A549 (cell line): ENCODE measurements at regions not wholly inside any gene's neighbourhood (a gene's known extent, or its start where the extent isn't known, plus 50 kb on each side); places are given as distances from the start of the nearest gene placed in this dataset.

Source experiments
- ATAC-seq, 2 experiments: fragments of 200-7000 bp in 1 of 2; fragments of >200 bp in 1 of 2; cut with Nextera tagmentation in 1 of 2; cut with Tn5 transposase in 1 of 2; 3 replicates each; pipeline versions ENCODE4 v1.8.0 to v1.9.1; 2018 to 2020; ENCODE audit warnings: mild to moderate bottlenecking in 1 of 2, moderate library complexity in 1 of 2
- CTCF ChIA-PET: fragments of 300-600 bp; sonication (Branson Sonifier 250); formaldehyde crosslinking; extraction: SDS; loops from one replicate; lab custom pipeline; 2021; ENCODE audit warnings: antibody characterized with exemption, inconsistent platforms; lab: Yijun Ruan, JAX
- POLR2A ChIA-PET: fragments of 350-600 bp; formaldehyde crosslinking; extraction: SDS; loops from one replicate; lab custom pipeline; 2021; ENCODE audit warnings: antibody characterized with exemption, inconsistent platforms; lab: Yijun Ruan, JAX
- DNase-seq, 2 experiments: peaks; one replicate each; pipeline versions ENCODE4 v3.0.0 to v3.0.0-alpha.2; 2011 to 2016; ENCODE audit warnings: low read depth in 1 of 2, low spot score in 1 of 2
- FAIRE-seq: peaks from 2 replicates; lab custom pipeline; 2011; peaks lifted over from hg19 to GRCh38; lab: Jason Lieb, UNC
- H3K27ac ChIP-seq, 2 experiments: fragments of >200 bp; sonication (Bioruptor Twin); formaldehyde crosslinking; 3 replicates each; pipeline ENCODE4 v1.5.1; 2016 to 2017
- H3K4me1 ChIP-seq: fragments of >200 bp; sonication (Bioruptor Twin); formaldehyde crosslinking; 3 replicates; pipeline ENCODE4 v1.6.1; 2016
- H3K4me2 ChIP-seq: fragments of >200 bp; sonication (Bioruptor Twin); formaldehyde crosslinking; 3 replicates; pipeline ENCODE4 v1.6.1; 2016
- H3K4me3 ChIP-seq: fragments of >200 bp; sonication (Bioruptor Twin); formaldehyde crosslinking; 3 replicates; pipeline ENCODE4 v1.5.1; 2016
- H3K9me3 ChIP-seq: fragments of >200 bp; sonication (Bioruptor Twin); formaldehyde crosslinking; 3 replicates; pipeline ENCODE4 v1.6.1; 2016
- BHLHE40 ChIP-seq: IDR thresholded peaks from 2 replicates; pipeline ENCODE4 v1.6.1; 2012; ENCODE audit warnings: low read depth, low read length, inconsistent platforms
- CBX2 ChIP-seq: fragments of 200-600 bp; sonication (generic); IDR thresholded peaks from 2 replicates; pipeline ENCODE4 v1.6.1; 2016; ENCODE audit warnings: low read depth, mild to moderate bottlenecking, borderline replicate concordance
- CHD4 ChIP-seq: fragments of 200-600 bp; sonication (generic); IDR thresholded peaks from 2 replicates; pipeline ENCODE4 v1.6.1; 2016; ENCODE audit warnings: antibody characterized with exemption, mild to moderate bottlenecking, borderline replicate concordance
- ESRRA ChIP-seq: fragments of 150-350 bp; IDR thresholded peaks from 2 replicates; pipeline ENCODE4 v1.6.1; 2014; ENCODE audit warnings: mild to moderate bottlenecking, low read length, borderline replicate concordance
- FOSB ChIP-seq: fragments of 250-450 bp; sonication (Bioruptor Pico); IDR thresholded peaks from 2 replicates; pipeline ENCODE4 v1.5.0; 2020; ENCODE audit warnings: mild to moderate bottlenecking, moderate library complexity
- FOSL2 ChIP-seq, 2 experiments: fragments of 450-650 bp in 1 of 2; fragments of >200 bp in 1 of 2; sonication (Bioruptor Twin) in 1 of 2; formaldehyde crosslinking; IDR thresholded peaks; 2 replicates each; pipeline versions ENCODE4 v1.5.0 to v1.6.1; 2016 to 2020; ENCODE audit warnings: mild to moderate bottlenecking in 1 of 2, moderate library complexity in 1 of 2
- GATA3 ChIP-seq: IDR thresholded peaks from 2 replicates; pipeline ENCODE4 v1.6.1; 2012; ENCODE audit warnings: borderline replicate concordance
- HDAC2 ChIP-seq: fragments of 200-600 bp; sonication (generic); IDR thresholded peaks from 2 replicates; pipeline ENCODE4 v1.6.1; 2016
- HMGXB4 ChIP-seq: fragments of 250-450 bp; sonication (Bioruptor Pico); IDR thresholded peaks from 2 replicates; pipeline ENCODE4 v1.5.0; 2021; ENCODE audit warnings: mild to moderate bottlenecking, moderate library complexity, borderline replicate concordance
- HOXB13 ChIP-seq: fragments of 250-450 bp; sonication (Bioruptor Pico); IDR thresholded peaks from 2 replicates; pipeline ENCODE4 v1.5.0; 2020; ENCODE audit warnings: low read depth, mild to moderate bottlenecking, moderate library complexity
- HOXB5 ChIP-seq: fragments of 250-450 bp; sonication (Bioruptor Pico); IDR thresholded peaks from 2 replicates; pipeline ENCODE4 v1.5.0; 2020; ENCODE audit warnings: mild to moderate bottlenecking, moderate library complexity
- JUN ChIP-seq, 2 experiments: fragments of >200 bp; sonication (Bioruptor Twin); formaldehyde crosslinking; IDR thresholded peaks; 2 replicates in 1 of 2; 3 replicates in 1 of 2; pipeline ENCODE4 v1.6.1; 2016 to 2017
- JUNB ChIP-seq: fragments of >200 bp; sonication (Bioruptor Twin); formaldehyde crosslinking; IDR thresholded peaks from 2 replicates; pipeline ENCODE4 v1.6.1; 2016
- KDM5A ChIP-seq: fragments of 200-600 bp; sonication (generic); IDR thresholded peaks from 2 replicates; pipeline ENCODE4 v1.6.1; 2016; ENCODE audit warnings: antibody characterized with exemption, mild to moderate bottlenecking
- MAX ChIP-seq: IDR thresholded peaks from 2 replicates; pipeline ENCODE4 v1.6.1; 2012
- MAZ ChIP-seq: fragments of 150-350 bp; IDR thresholded peaks from 2 replicates; pipeline ENCODE4 v1.6.1; 2014; ENCODE audit warnings: antibody characterized with exemption, low read depth, low read length, borderline replicate concordance
- NFE2L2 ChIP-seq: fragments of 150-350 bp; conservative IDR thresholded peaks from 2 replicates; pipeline ENCODE4 v1.6.1; 2014; ENCODE audit warnings: low read length
- NPAS2 ChIP-seq: fragments of 250-450 bp; sonication (Bioruptor Pico); IDR thresholded peaks from 2 replicates; pipeline ENCODE4 v1.8.0; 2022; ENCODE audit warnings: mild to moderate bottlenecking, moderate library complexity, borderline replicate concordance
- NR3C1 ChIP-seq: fragments of >200 bp; sonication (Bioruptor Twin); formaldehyde crosslinking; IDR thresholded peaks from 3 replicates; pipeline ENCODE4 v1.6.1; 2017
- PBX3 ChIP-seq: IDR thresholded peaks from 2 replicates; pipeline ENCODE4 v1.6.1; 2012
- POLR2A ChIP-seq: IDR thresholded peaks from 2 replicates; pipeline ENCODE4 v1.6.1; 2012; ENCODE audit warnings: mild to moderate bottlenecking, low read length
- POLR2AphosphoS2 ChIP-seq: conservative IDR thresholded peaks from 2 replicates; pipeline ENCODE4 v1.6.1; 2012; ENCODE audit warnings: low read length, improper control_type of control experiment, inconsistent platforms
- RARB ChIP-seq: fragments of 250-450 bp; sonication (Bioruptor Pico); IDR thresholded peaks from 2 replicates; pipeline ENCODE4 v1.8.0; 2021; ENCODE audit warnings: mild to moderate bottlenecking, moderate library complexity
- RFX5 ChIP-seq: fragments of 450-650 bp; IDR thresholded peaks from 2 replicates; pipeline ENCODE4 v1.7.1; 2014; ENCODE audit warnings: antibody characterized with exemption, mild to moderate bottlenecking, moderate library complexity
- TFCP2L1 ChIP-seq: fragments of 250-450 bp; sonication (Bioruptor Pico); IDR thresholded peaks from 2 replicates; pipeline ENCODE4 v1.5.0; 2021; ENCODE audit warnings: mild to moderate bottlenecking
- ZSCAN20 ChIP-seq: fragments of 250-450 bp; sonication (Bioruptor Pico); IDR thresholded peaks from 2 replicates; pipeline ENCODE4 v1.8.0; 2022; ENCODE audit warnings: mild to moderate bottlenecking, moderate library complexity
- WGBS: methylation state at CpG from one replicate; pipeline ENCODE4 v1.1.6; 2017; ENCODE audit errors: missing lambda C conversion rate; 5-methylcytosine and 5-hydroxymethylcytosine counted together
- TF ChIP-seq, protein P1 (sequence below): IDR thresholded peaks from 2 replicates; pipeline ENCODE4 v1.6.1; 2012; ENCODE audit warnings: low read depth, borderline replicate concordance
- TF ChIP-seq, protein P2 (sequence below): fragments of >200 bp; sonication (Bioruptor Twin); formaldehyde crosslinking; IDR thresholded peaks from 3 replicates; pipeline ENCODE4 v1.5.1; 2016
- TF ChIP-seq, protein P3 (sequence below): fragments of >200 bp; sonication (Bioruptor Twin); formaldehyde crosslinking; IDR thresholded peaks from 3 replicates; pipeline ENCODE4 v1.6.1; 2016

GRCh38 chr18:40055262-40055661 lies 1899.8 kb upstream of the PIK3C3 start:
- H3K4me3 ChIP-seq = no peak overlapping the region
- WGBS = 0% methylated on average over 3 of the region's 5 CpGs
- POLR2A ChIA-PET = no interaction called here
- no peaks in the 10 kb centered on the region for H3K4me1 ChIP-seq
- DNase-seq (no peak), FAIRE-seq (no peak), ATAC-seq (no peak)
- H3K4me2 ChIP-seq = no peak overlapping the region
- TF ChIP-seq HOXB13 (no peak), GATA3 (no peak), MAX (no peak), CBX2 (no peak), PBX3 (no peak), FOSB (no peak), MAZ (no peak), POLR2A (no peak), RARB (CRISPR knock-in tag) (no peak), JUN (IDR thresholded peaks at IDR 0.05) (no peak), NFE2L2 (no peak), NR3C1 (no peak), ESRRA (no peak), NPAS2 (CRISPR knock-in tag) (no peak), CHD4 (no peak), RFX5 (no peak), BHLHE40 (no peak), JUNB (no peak)
- TF ChIP-seq, protein P1, sequence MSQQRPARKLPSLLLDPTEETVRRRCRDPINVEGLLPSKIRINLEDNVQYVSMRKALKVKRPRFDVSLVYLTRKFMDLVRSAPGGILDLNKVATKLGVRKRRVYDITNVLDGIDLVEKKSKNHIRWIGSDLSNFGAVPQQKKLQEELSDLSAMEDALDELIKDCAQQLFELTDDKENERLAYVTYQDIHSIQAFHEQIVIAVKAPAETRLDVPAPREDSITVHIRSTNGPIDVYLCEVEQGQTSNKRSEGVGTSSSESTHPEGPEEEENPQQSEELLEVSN = no peak
- CTCF ChIA-PET = no interaction called here
- H3K9me3 ChIP-seq = no peaks in the 10 kb centered on the region
- H3K27ac ChIP-seq = no peak overlapping the region

GRCh38 chr18:40049716-40050115 lies 1905.3 kb upstream of the PIK3C3 start:
- no peak overlapping the region for H3K4me3 ChIP-seq
- ATAC-seq = no peak
- CTCF ChIA-PET = no interaction called here
- no peak overlapping the region for H3K4me2 ChIP-seq
- no peak for FAIRE-seq
- H3K9me3 ChIP-seq = no peaks in the 10 kb centered on the region
- H3K27ac ChIP-seq = no peak overlapping the region
- POLR2A ChIA-PET = no interaction called here
- TF ChIP-seq, protein P2, sequence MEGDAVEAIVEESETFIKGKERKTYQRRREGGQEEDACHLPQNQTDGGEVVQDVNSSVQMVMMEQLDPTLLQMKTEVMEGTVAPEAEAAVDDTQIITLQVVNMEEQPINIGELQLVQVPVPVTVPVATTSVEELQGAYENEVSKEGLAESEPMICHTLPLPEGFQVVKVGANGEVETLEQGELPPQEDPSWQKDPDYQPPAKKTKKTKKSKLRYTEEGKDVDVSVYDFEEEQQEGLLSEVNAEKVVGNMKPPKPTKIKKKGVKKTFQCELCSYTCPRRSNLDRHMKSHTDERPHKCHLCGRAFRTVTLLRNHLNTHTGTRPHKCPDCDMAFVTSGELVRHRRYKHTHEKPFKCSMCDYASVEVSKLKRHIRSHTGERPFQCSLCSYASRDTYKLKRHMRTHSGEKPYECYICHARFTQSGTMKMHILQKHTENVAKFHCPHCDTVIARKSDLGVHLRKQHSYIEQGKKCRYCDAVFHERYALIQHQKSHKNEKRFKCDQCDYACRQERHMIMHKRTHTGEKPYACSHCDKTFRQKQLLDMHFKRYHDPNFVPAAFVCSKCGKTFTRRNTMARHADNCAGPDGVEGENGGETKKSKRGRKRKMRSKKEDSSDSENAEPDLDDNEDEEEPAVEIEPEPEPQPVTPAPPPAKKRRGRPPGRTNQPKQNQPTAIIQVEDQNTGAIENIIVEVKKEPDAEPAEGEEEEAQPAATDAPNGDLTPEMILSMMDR = no peak
- no peak for TF ChIP-seq CHD4
- TF ChIP-seq KDM5A = no peak
- no peak for TF ChIP-seq HDAC2
- no peak for TF ChIP-seq RARB (CRISPR knock-in tag)
- no peak for TF ChIP-seq ZSCAN20 (CRISPR knock-in tag)
- TF ChIP-seq HOXB5 (CRISPR knock-in tag) = no peak
- TF ChIP-seq FOSB = no peak
- no peak for TF ChIP-seq FOSL2 (IDR thresholded peaks at IDR 0.05)
- no peak for TF ChIP-seq FOSL2 (CRISPR knock-in tag; IDR thresholded peaks at IDR 0.05)
- no peak for TF ChIP-seq HMGXB4 (CRISPR knock-in tag)
- TF ChIP-seq TFCP2L1 (CRISPR knock-in tag) = no peak
- TF ChIP-seq MAZ = no peak
- no peak for TF ChIP-seq NFE2L2
- TF ChIP-seq, protein P3, sequence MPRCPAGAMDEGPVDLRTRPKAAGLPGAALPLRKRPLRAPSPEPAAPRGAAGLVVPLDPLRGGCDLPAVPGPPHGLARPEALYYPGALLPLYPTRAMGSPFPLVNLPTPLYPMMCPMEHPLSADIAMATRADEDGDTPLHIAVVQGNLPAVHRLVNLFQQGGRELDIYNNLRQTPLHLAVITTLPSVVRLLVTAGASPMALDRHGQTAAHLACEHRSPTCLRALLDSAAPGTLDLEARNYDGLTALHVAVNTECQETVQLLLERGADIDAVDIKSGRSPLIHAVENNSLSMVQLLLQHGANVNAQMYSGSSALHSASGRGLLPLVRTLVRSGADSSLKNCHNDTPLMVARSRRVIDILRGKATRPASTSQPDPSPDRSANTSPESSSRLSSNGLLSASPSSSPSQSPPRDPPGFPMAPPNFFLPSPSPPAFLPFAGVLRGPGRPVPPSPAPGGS = no peak
- no peak for TF ChIP-seq CBX2
- TF ChIP-seq POLR2AphosphoS2 = no peak
- TF ChIP-seq POLR2A = no peak
- DNase-seq = no peak
- 5% methylated on average over 5 of the region's 5 CpGs for WGBS
- H3K4me1 ChIP-seq = no peaks in the 10 kb centered on the region
